DOHH2 (cell line): ENCODE measurements at regions not wholly inside any gene's neighbourhood (a gene's known extent, or its start where the extent isn't known, plus 50 kb on each side); places are given as distances from the start of the nearest gene placed in this dataset.

ENCODE experiments used
- EZH2phosphoT487 ChIP-seq: fragments of 200-600 bp; sonication (generic); IDR thresholded peaks from 2 replicates; pipeline ENCODE4 v1.6.1; 2017; ENCODE audit warnings: borderline replicate concordance, mild to moderate bottlenecking, antibody characterized with exemption, low read length, moderate library complexity, mixed read lengths
- TF ChIP-seq, protein P1 (sequence below): fragments of 200-600 bp; sonication (generic); IDR thresholded peaks from one replicate; pipeline ENCODE4 v1.5.1; 2014; ENCODE audit warnings: antibody characterized with exemption, mild to moderate bottlenecking, low read depth, low read length; ENCODE audit not compliant: poor library complexity, severe bottlenecking

GRCh38 chrX:138763761-138764160, 52.2 kb upstream of the FGF13 start:
- TF ChIP-seq, protein P1, sequence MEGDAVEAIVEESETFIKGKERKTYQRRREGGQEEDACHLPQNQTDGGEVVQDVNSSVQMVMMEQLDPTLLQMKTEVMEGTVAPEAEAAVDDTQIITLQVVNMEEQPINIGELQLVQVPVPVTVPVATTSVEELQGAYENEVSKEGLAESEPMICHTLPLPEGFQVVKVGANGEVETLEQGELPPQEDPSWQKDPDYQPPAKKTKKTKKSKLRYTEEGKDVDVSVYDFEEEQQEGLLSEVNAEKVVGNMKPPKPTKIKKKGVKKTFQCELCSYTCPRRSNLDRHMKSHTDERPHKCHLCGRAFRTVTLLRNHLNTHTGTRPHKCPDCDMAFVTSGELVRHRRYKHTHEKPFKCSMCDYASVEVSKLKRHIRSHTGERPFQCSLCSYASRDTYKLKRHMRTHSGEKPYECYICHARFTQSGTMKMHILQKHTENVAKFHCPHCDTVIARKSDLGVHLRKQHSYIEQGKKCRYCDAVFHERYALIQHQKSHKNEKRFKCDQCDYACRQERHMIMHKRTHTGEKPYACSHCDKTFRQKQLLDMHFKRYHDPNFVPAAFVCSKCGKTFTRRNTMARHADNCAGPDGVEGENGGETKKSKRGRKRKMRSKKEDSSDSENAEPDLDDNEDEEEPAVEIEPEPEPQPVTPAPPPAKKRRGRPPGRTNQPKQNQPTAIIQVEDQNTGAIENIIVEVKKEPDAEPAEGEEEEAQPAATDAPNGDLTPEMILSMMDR = no peak
- TF ChIP-seq EZH2phosphoT487 = no peak
